ENCODE measurements at regions not wholly inside any gene's neighbourhood (a gene's known extent, or its start where the extent isn't known, plus 50 kb on each side); places are given as distances from the start of the nearest gene placed in this dataset.

GRCh38 chr18:70450426-70451253 is 161.8 kb downstream of the SOCS6 start:
- no peak overlapping the region for H3K4me3 ChIP-seq (ENCODE audit: low read length)
- no peaks in the 10 kb centered on the region for H3K27me3 ChIP-seq (ENCODE audit: control insufficient read depth, insufficient read depth, low read length)
- no peak for DNase-seq (ENCODE audit: low read depth, low spot score)
- no peaks in the 10 kb centered on the region for H3K36me3 ChIP-seq (ENCODE audit: control insufficient read depth, insufficient read depth, low read length)
- no peaks in the 10 kb centered on the region; the same call in 1 of the 2 replicates for H3K4me1 ChIP-seq (ENCODE audit: control insufficient read depth, insufficient read depth, low read length)
- H3K27ac ChIP-seq (ENCODE audit: low read length) = no peak overlapping the region
- H3K9me3 ChIP-seq (ENCODE audit: control insufficient read depth, insufficient read depth, low read length) = no peaks in the 10 kb centered on the region
- no CpG with 5 or more reads among the region's 2 CpGs for WGBS (ENCODE audit: insufficient coverage, insufficient read length)

GRCh38 chr18:70448588-70448987 is 159.7 kb downstream of the SOCS6 start:
- Histone ChIP-seq H3K27ac (ENCODE audit: low read length) (no peak overlapping the region), H3K36me3 (ENCODE audit: control insufficient read depth, insufficient read depth, low read length) (no peaks in the 10 kb centered on the region), H3K9me3 (ENCODE audit: control insufficient read depth, insufficient read depth, low read length) (no peaks in the 10 kb centered on the region), H3K4me3 (ENCODE audit: low read length) (no peak overlapping the region), H3K27me3 (ENCODE audit: control insufficient read depth, insufficient read depth, low read length) (no peaks in the 10 kb centered on the region), H3K4me1 (ENCODE audit: control insufficient read depth, insufficient read depth, low read length) (no peaks in the 10 kb centered on the region)
- DNase-seq (ENCODE audit: low read depth, low spot score) = no peak
- no CpG with 5 or more reads among the region's 3 CpGs for WGBS (ENCODE audit: insufficient coverage, insufficient read length)

- DNase-seq (ENCODE audit: low read depth, low spot score) = no peak
- Histone ChIP-seq H3K9me3 (ENCODE audit: control insufficient read depth, insufficient read depth, low read length) (peaks cover 3% of the 10 kb centered on the region), H3K4me3 (ENCODE audit: low read length) (no peak overlapping the region), H3K36me3 (ENCODE audit: control insufficient read depth, insufficient read depth, low read length) (no peaks in the 10 kb centered on the region), H3K27me3 (ENCODE audit: control insufficient read depth, insufficient read depth, low read length) (no peaks in the 10 kb centered on the region), H3K4me1 (ENCODE audit: control insufficient read depth, insufficient read depth, low read length) (no peaks in the 10 kb centered on the region), H3K27ac (ENCODE audit: low read length) (no peak overlapping the region)
- WGBS (ENCODE audit: insufficient coverage, insufficient read length) = no CpG with 5 or more reads among the region's 3 CpGs
Measured at GRCh38 chr18:70446063-70446462, 157.2 kb downstream of the SOCS6 start.

GRCh38 chr18:70442933-70443332 is 154.1 kb downstream of the SOCS6 start:
- H3K27me3 ChIP-seq (ENCODE audit: control insufficient read depth, insufficient read depth, low read length) = no peaks in the 10 kb centered on the region
- no peak overlapping the region for H3K27ac ChIP-seq (ENCODE audit: low read length)
- no peak for DNase-seq (ENCODE audit: low read depth, low spot score)
- H3K4me3 ChIP-seq (ENCODE audit: low read length) = no peak overlapping the region
- whole genome bisulfite sequencing (ENCODE audit: insufficient coverage, insufficient read length) = no CpG with 5 or more reads among the region's 5 CpGs
- H3K9me3 ChIP-seq (ENCODE audit: control insufficient read depth, insufficient read depth, low read length) = peaks cover 3% of the 10 kb centered on the region
- H3K4me1 ChIP-seq (ENCODE audit: control insufficient read depth, insufficient read depth, low read length) = no peaks in the 10 kb centered on the region
- H3K36me3 ChIP-seq (ENCODE audit: control insufficient read depth, insufficient read depth, low read length) = no peaks in the 10 kb centered on the region

GRCh38 chr18:70432804-70433400 is 144.1 kb downstream of the SOCS6 start:
- H3K27me3 ChIP-seq (ENCODE audit: control insufficient read depth, insufficient read depth, low read length) = no peaks in the 10 kb centered on the region
- H3K27ac ChIP-seq (ENCODE audit: low read length) = no peak overlapping the region
- no peaks in the 10 kb centered on the region for H3K36me3 ChIP-seq (ENCODE audit: control insufficient read depth, insufficient read depth, low read length)
- no peaks in the 10 kb centered on the region for H3K9me3 ChIP-seq (ENCODE audit: control insufficient read depth, insufficient read depth, low read length)
- WGBS (ENCODE audit: insufficient coverage, insufficient read length) = no CpG with 5 or more reads among the region's 4 CpGs
- no peak for DNase-seq (ENCODE audit: low read depth, low spot score)
- H3K4me1 ChIP-seq (ENCODE audit: control insufficient read depth, insufficient read depth, low read length) = no peaks in the 10 kb centered on the region; the same call in 1 of the 2 replicates
- no peak overlapping the region for H3K4me3 ChIP-seq (ENCODE audit: low read length)

GRCh38 chr18:70431203-70431624 is 142.4 kb downstream of the SOCS6 start:
- no peaks in the 10 kb centered on the region for H3K27me3 ChIP-seq (ENCODE audit: control insufficient read depth, insufficient read depth, low read length)
- WGBS (ENCODE audit: insufficient coverage, insufficient read length) = no CpG with 5 or more reads among the region's 2 CpGs
- H3K4me3 ChIP-seq (ENCODE audit: low read length) = no peak overlapping the region
- no peak overlapping the region for H3K27ac ChIP-seq (ENCODE audit: low read length)
- no peaks in the 10 kb centered on the region; the same call in 1 of the 2 replicates for H3K4me1 ChIP-seq (ENCODE audit: control insufficient read depth, insufficient read depth, low read length)
- no peaks in the 10 kb centered on the region for H3K36me3 ChIP-seq (ENCODE audit: control insufficient read depth, insufficient read depth, low read length)
- DNase-seq (ENCODE audit: low read depth, low spot score) = no peak
- H3K9me3 ChIP-seq (ENCODE audit: control insufficient read depth, insufficient read depth, low read length) = no peaks in the 10 kb centered on the region

GRCh38 chr18:70430501-70431173 is 141.8 kb downstream of the SOCS6 start:
- no CpG with 5 or more reads among the region's 26 CpGs for WGBS (ENCODE audit: insufficient coverage, insufficient read length)
- Histone ChIP-seq H3K4me3 (ENCODE audit: low read length) (no peak overlapping the region), H3K9me3 (ENCODE audit: control insufficient read depth, insufficient read depth, low read length) (no peaks in the 10 kb centered on the region), H3K36me3 (ENCODE audit: control insufficient read depth, insufficient read depth, low read length) (no peaks in the 10 kb centered on the region), H3K27ac (ENCODE audit: low read length) (no peak overlapping the region), H3K4me1 (ENCODE audit: control insufficient read depth, insufficient read depth, low read length) (no peaks in the 10 kb centered on the region; the same call in 1 of the 2 replicates), H3K27me3 (ENCODE audit: control insufficient read depth, insufficient read depth, low read length) (no peaks in the 10 kb centered on the region)
- no peak for DNase-seq (ENCODE audit: low read depth, low spot score)

GRCh38 chr18:70429847-70430500 is 141.1 kb downstream of the SOCS6 start:
- Histone ChIP-seq H3K27me3 (ENCODE audit: control insufficient read depth, insufficient read depth, low read length) (no peaks in the 10 kb centered on the region), H3K4me1 (ENCODE audit: control insufficient read depth, insufficient read depth, low read length) (no peaks in the 10 kb centered on the region; the same call in 1 of the 2 replicates), H3K4me3 (ENCODE audit: low read length) (no peak overlapping the region), H3K9me3 (ENCODE audit: control insufficient read depth, insufficient read depth, low read length) (no peaks in the 10 kb centered on the region), H3K27ac (ENCODE audit: low read length) (no peak overlapping the region), H3K36me3 (ENCODE audit: control insufficient read depth, insufficient read depth, low read length) (no peaks in the 10 kb centered on the region)
- no CpG with 5 or more reads among the region's 36 CpGs for WGBS (ENCODE audit: insufficient coverage, insufficient read length)
- DNase-seq (ENCODE audit: low read depth, low spot score) = no peak

GRCh38 chr18:70428439-70428838 is 139.6 kb downstream of the SOCS6 start:
- no peaks in the 10 kb centered on the region for H3K36me3 ChIP-seq (ENCODE audit: control insufficient read depth, insufficient read depth, low read length)
- no peaks in the 10 kb centered on the region for H3K9me3 ChIP-seq (ENCODE audit: control insufficient read depth, insufficient read depth, low read length)
- DNase-seq (ENCODE audit: low read depth, low spot score) = no peak
- no peak overlapping the region for H3K4me3 ChIP-seq (ENCODE audit: low read length)
- H3K4me1 ChIP-seq (ENCODE audit: control insufficient read depth, insufficient read depth, low read length) = 0 out of 2 replicates have a peak, but pooled peaks cover 3% of the 10 kb centered on the region
- WGBS (ENCODE audit: insufficient coverage, insufficient read length) = no CpG with 5 or more reads among the region's 1 CpG
- no peak overlapping the region for H3K27ac ChIP-seq (ENCODE audit: low read length)
- H3K27me3 ChIP-seq (ENCODE audit: control insufficient read depth, insufficient read depth, low read length) = no peaks in the 10 kb centered on the region

GRCh38 chr18:70426818-70427217 is 138.0 kb downstream of the SOCS6 start:
- no peak for DNase-seq (ENCODE audit: low read depth, low spot score)
- no peaks in the 10 kb centered on the region for H3K9me3 ChIP-seq (ENCODE audit: control insufficient read depth, insufficient read depth, low read length)
- H3K27ac ChIP-seq (ENCODE audit: low read length) = no peak overlapping the region
- peaks cover 6% of the 10 kb centered on the region for H3K4me1 ChIP-seq (ENCODE audit: control insufficient read depth, insufficient read depth, low read length)
- no CpG with 5 or more reads among the region's 9 CpGs for WGBS (ENCODE audit: insufficient coverage, insufficient read length)
- H3K36me3 ChIP-seq (ENCODE audit: control insufficient read depth, insufficient read depth, low read length) = no peaks in the 10 kb centered on the region
- H3K27me3 ChIP-seq (ENCODE audit: control insufficient read depth, insufficient read depth, low read length) = no peaks in the 10 kb centered on the region
- H3K4me3 ChIP-seq (ENCODE audit: low read length) = no peak overlapping the region
